NCI-H1417 (cell line): ENCODE measurements at regions not wholly inside any gene's neighbourhood (a gene's known extent, or its start where the extent isn't known, plus 50 kb on each side); places are given as distances from the start of the nearest gene placed in this dataset.
"Not testable (repeated sequence)": the region's sequence is repeated elsewhere in the genome, so short reads cannot be mapped to it uniquely, and the experiment has no call there.

Experiments
- DNase-seq, 3 experiments: peaks; one replicate each; lab custom pipeline; 2025; lab: John Stamatoyannopoulos, UW

GRCh38 chr11:90669094-90669493, 446.2 kb upstream of the CHORDC1 start:
- DNase-seq, result no peak

DNA sequence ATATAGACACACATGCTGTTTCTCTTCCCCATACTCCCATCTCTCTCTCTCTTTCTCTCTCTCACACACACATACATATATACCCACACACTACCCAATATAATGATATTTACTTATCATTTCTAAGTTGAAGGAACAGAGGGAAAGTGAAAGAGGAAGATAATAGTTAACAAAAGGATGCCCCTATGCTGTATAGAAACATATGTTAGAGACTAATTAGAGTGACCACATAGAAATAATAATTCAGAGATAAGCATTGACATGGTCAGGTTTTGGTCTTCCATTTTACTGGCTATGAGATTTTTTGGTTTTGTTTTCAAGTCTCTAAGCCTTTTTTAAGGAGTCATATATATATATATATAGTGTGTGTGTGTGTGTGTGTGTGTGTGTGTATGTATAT, 445.7 kb upstream of the CHORDC1 start:
- DNase-seq, result no peak

GRCh38 chr11:90661233-90661632, 438.4 kb upstream of the CHORDC1 start:
- no peak for DNase-seq

DNA sequence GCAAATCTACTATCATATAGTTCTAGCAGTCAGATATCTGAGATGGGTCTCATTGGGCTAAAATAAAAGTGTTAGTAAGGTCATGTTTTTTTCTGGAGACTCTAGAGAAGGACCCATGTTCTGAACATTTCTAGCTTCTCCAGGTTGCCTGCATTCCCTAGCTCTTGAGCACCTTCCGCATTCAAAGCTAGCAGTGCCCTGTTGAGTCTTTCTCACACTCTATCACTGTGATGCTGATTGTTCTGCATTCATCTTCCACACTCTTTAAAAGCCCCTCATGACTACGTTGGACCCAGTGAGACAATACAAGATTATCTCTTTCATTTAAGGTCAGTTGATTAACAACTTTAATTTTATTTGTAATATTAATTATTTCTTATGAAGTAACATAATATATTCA, 433.3 kb upstream of the CHORDC1 start:
- DNase-seq, result no peak

- no peak for DNase-seq
These were observed 427.3 kb upstream of the CHORDC1 start for GRCh38 chr11:90650153-90650552.

GRCh38 chr11:90646706-90647105, 423.9 kb upstream of the CHORDC1 start:
- DNase-seq, result no peak

DNA sequence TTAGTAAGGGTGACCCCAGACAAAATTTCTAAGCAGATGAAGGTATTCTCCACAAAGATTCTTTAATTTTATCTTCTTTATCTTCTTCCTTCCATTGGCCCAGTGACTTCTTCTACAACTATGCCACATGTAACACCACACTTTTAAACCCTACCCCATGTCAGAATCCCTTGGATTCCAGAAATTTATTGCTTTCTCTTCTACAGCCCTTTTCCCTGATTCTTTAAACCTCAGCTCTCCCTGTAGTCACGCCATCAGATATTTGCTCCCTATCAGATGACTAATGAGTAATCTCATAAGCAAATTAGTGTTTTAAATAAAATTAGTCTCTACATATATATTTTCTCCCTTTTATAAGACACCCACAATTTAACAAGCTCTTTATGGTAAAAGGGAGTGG, 423.4 kb upstream of the CHORDC1 start:
- no peak for DNase-seq

DNA sequence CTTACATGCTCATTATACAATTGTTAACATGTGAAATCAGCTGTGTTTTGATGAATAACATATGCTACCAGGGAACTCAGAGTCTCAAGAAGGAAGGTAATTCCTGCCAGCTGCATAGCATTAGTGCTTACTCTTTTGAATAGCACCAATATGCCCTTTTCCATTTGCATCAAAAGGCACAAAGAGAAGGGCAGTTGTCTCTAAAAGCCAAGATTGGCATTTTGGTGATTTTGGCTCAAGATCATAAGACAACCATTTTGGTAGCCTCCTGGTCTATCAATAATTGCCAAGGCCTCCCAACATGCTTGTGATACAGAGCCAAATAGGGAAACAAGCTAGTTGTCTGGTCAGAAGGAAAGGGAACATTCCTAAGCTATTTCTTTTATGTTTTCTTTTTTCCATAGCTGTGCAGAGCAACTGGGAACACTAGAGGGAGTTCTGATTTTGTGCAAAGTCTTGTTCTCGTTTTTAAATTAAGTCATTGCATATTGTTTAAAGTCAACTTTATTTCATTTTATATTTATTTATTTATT, 416.7 kb upstream of the CHORDC1 start:
- peak in 1 of 3 experiments; percentile 46 for DNase-seq

DNA sequence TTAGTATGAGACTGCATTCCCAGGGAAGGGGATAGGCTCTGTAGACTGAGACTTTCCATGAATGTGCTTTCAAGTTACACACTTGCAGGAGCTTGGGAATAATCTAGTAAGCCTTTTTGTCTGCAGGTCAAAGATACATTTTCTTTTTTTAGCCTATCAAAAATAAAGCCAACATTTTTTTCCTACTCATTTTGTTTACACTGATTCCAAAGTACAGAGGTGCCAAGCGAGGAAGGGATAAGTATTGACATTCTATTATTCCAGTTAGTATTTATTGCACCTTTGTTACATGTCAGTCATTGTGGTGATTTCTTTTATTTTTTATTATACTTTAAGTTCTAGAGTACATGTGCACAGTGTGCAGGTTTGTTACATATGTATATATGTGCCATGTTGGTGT, 413.0 kb upstream of the CHORDC1 start:
- no peak for DNase-seq

- peak in 1 of 3 experiments; percentile 29 for DNase-seq
These were observed 412.3 kb upstream of the CHORDC1 start for GRCh38 chr11:90635151-90635550.

DNA sequence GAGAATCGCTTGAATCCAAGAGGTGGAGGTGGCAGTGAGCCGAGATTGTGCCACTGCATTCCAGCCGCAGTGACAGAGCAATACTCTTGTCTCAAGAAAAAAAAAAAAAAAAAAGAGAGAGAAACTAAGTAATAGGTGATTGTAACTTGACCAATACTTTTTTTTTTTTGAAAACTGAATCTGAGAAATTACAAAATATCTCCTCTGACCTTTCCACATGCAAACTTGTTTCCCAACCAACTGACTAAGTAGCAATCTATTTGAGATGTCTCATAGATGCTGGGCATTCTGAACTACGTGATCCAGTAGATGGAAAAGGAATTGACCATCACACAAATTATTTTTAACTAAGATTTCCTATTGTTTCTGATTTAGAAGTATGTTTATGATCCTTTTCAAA, 407.3 kb upstream of the CHORDC1 start:
- no peak for DNase-seq

DNA sequence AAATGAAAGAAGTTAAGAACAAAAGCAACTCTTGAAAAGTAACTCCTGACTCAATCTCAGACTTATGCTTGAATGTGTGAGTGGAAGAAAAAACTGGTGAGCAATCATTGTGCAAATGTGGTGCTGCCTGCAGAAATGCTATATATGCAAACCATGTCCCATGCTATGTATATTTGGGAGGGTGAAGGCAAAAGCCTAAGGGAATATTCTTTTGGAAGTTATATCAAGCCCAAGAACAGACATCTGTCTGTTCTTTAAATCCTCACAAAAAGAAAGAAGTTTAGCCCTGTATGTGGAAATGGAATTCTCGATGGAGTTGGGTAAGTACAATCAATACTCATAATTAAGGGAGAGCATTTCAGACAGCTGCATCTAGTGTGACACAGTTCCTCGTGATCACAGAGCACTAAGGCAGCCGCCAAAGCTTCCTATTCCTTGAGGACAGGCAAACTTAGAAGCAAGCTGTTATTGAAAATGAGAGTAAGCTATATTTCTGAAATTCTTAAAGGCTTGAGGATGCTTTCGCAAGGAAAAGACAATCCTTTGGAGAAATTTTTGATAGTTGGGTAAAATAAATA, 406.5 kb upstream of the CHORDC1 start:
- no peak for DNase-seq

- no peak for DNase-seq
These were observed 391.5 kb upstream of the CHORDC1 start for GRCh38 chr11:90614318-90614717.

GRCh38 chr11:90613037-90613436, 390.2 kb upstream of the CHORDC1 start:
- not testable (repeated sequence) for DNase-seq

DNA sequence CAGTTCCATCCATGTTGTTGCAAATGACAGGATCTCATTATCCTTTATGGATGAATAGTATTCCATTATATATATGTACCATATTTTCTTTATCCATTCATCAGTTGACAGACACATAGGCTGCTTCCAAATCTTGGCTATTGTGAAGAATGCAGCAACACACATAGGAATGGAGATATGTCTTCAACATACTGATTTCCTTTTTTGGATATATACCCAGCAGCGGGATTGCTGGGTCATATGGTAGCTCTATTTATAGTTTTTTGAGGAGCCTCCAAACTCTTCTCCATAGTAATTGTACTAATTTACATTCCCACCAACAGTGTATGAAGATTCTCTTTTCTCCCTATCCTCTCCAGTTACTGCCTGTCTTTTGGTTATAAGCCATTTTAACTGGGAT, 383.9 kb upstream of the CHORDC1 start:
- no peak for DNase-seq

DNA sequence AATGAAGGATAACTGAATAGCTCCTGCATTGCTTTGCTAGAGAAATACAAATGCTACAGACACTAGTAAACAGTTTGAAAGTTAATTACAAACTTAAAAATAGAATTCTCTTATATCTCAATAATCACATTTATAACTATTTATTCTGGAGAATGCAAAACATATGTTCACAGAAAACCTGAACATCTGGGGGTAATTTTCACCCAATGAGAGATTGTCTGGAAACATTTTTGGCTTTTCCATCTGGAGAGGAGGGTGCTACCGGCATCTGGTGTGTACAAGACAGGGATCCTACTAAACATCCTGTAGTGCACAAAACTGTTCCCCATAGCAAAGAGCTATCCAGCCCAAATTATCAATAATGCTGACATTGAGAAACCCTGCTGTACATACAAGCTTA, 378.4 kb upstream of the CHORDC1 start:
- no peak for DNase-seq

- peak in 1 of 3 experiments; percentile 58 for DNase-seq
These were observed 371.8 kb upstream of the CHORDC1 start for GRCh38 chr11:90594658-90595057.

- DNase-seq, result no peak
These were observed 370.2 kb upstream of the CHORDC1 start for GRCh38 chr11:90593099-90593498.

GRCh38 chr11:90590286-90590685, 367.4 kb upstream of the CHORDC1 start:
- no peak for DNase-seq

- no peak for DNase-seq
These were observed 366.9 kb upstream of the CHORDC1 start for GRCh38 chr11:90589735-90590134.

DNA sequence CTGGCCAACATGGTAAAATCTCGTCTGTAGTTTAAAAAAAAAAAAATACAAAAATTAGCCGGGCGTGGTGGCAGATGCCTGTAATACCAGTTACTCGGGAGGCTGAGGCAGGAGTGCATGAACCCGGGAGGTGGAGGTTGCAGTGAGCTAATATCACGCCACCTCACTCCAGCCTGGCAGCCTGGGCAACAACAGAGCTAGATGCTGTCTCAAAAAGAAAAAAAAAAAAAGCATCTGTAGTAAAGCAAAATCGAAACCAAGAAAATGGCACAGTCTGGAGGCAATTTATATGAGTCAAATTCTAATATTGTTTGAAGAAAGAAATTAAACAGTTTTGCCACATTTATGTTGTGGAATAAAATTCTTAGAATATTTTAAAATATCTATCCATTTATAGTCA, 365.0 kb upstream of the CHORDC1 start:
- no peak for DNase-seq

DNA sequence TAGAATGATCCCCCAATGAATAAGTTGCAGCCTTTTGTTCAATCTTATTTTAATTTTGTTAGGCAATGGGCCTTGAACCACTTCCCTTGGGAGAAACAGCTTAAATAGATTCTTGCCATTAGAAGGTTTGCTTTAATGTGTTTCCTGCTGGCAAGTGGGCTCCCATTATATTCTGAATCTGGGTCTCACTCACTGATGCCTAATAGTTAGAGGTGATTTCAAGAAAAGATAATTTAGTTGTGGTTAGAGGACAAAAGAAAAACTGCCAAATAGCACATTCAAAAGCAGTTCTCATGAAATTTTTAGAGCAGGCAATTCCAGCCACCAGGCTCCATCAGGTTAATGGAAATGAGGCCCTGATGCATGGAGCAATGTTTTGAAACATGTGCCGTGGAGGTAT, 362.6 kb upstream of the CHORDC1 start:
- DNase-seq, result peak in 1 of 3 experiments; percentile 22

- not testable (repeated sequence) for DNase-seq
These were observed 360.1 kb upstream of the CHORDC1 start for GRCh38 chr11:90582999-90583398.

DNA sequence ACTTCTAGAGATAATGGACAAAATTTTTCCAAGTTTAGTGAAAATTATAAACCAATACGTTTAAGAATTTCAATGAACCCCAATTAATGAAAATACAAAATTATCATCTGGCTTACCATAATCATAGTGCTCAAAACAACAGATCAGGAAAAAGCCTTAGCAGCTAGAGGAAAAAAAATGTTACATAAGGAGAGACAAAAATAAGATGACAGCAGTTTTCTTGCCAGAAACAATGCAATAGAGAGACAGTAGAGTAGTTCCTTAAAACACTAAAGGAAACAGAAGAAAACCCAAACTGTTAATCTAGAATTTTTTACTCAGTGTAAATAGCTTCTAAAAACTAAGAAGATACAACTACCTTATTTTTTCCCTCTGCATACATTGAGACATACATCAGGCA, 341.7 kb upstream of the CHORDC1 start:
- DNase-seq, result no peak
